ACC112 (cell line): ENCODE measurements at regions not wholly inside any gene's neighbourhood (a gene's known extent, or its start where the extent isn't known, plus 50 kb on each side); places are given as distances from the start of the nearest gene placed in this dataset.
"Not testable (repeated sequence)": the region's sequence is repeated elsewhere in the genome, so short reads cannot be mapped to it uniquely, and the experiment has no call there.

Experiments used
- H2AFZ ChIP-seq: fragments of 200-600 bp; sonication (generic); one replicate; pipeline ENCODE4 v1.6.0; 2017; ENCODE audit warnings: antibody characterized with exemption, low read length; ENCODE audit not compliant: unreplicated experiment
- H3K27ac ChIP-seq: fragments of 200-600 bp; sonication (generic); 2 replicates; pipeline ENCODE4 v1.5.1; 2014; ENCODE audit warnings: low read depth, mild to moderate bottlenecking, antibody characterized with exemption, low read length, moderate library complexity
- H3K27me3 ChIP-seq: fragments of 200-600 bp; sonication (generic); 2 replicates; pipeline ENCODE4 v1.6.1; 2014; ENCODE audit warnings: mild to moderate bottlenecking, antibody characterized with exemption, low read length, moderate library complexity, mixed read lengths; ENCODE audit not compliant: insufficient read depth
- H3K36me3 ChIP-seq: fragments of 200-600 bp; sonication (generic); 2 replicates; pipeline ENCODE4 v1.6.1; 2016; ENCODE audit warnings: mild to moderate bottlenecking, antibody characterized with exemption, low read length, moderate library complexity, mixed read lengths; ENCODE audit not compliant: insufficient read depth
- H3K4me1 ChIP-seq: fragments of 200-600 bp; sonication (generic); one replicate; pipeline ENCODE4 v1.6.1; 2016; ENCODE audit warnings: low read length, mixed read lengths; ENCODE audit not compliant: insufficient read depth, unreplicated experiment, control insufficient read depth
- H3K4me3 ChIP-seq: fragments of 200-600 bp; sonication (generic); 2 replicates; pipeline ENCODE4 v1.5.1; 2014; ENCODE audit warnings: mild to moderate bottlenecking, low read depth, low read length
- H3K79me2 ChIP-seq: fragments of 200-600 bp; sonication (generic); one replicate; pipeline ENCODE4 v1.6.0; 2016; ENCODE audit warnings: low read length; ENCODE audit not compliant: control insufficient read depth, unreplicated experiment, insufficient read depth

GRCh38 chr3:20246662-20247061 is 60.7 kb upstream of the SGO1 start:
- no peak overlapping the region for H2AFZ ChIP-seq
- no peak overlapping the region for H3K27ac ChIP-seq
- no peaks in the 10 kb centered on the region for H3K36me3 ChIP-seq
- H3K79me2 ChIP-seq: no peaks in the 10 kb centered on the region
- H3K4me3 ChIP-seq: no peak overlapping the region
- no peaks in the 10 kb centered on the region for H3K4me1 ChIP-seq
- peaks cover 3% of the 10 kb centered on the region; the same call in 1 of the 2 replicates for H3K27me3 ChIP-seq

DNA sequence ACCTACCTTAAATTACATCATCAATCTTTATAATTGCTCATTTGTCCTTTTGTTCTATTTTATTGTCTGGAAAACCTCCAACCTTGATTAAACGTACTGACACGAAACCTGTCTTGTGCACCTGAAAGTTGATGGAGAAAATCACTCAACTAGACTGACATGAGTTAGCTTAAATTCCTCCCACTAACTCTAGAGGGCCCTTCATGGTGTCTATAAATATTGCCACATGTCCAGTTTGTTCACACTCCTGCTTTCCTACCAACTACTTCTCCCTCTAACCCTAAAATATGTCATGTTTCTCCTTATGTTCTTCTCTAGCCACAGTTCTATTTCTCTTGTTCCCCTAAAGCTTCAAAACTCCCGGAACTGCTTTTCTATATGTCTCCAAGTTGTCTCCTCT is 59.8 kb upstream of the SGO1 start:
- H3K27ac ChIP-seq: no peak overlapping the region
- no peaks in the 10 kb centered on the region for H3K79me2 ChIP-seq
- no peaks in the 10 kb centered on the region for H3K36me3 ChIP-seq
- H3K27me3 ChIP-seq: peaks cover 3% of the 10 kb centered on the region; the same call in 1 of the 2 replicates
- H3K4me1 ChIP-seq: no peaks in the 10 kb centered on the region
- no peak overlapping the region for H2AFZ ChIP-seq
- no peak overlapping the region for H3K4me3 ChIP-seq

- Histone ChIP-seq H3K36me3 (no peaks in the 10 kb centered on the region), H3K4me3 (no peak overlapping the region), H3K79me2 (no peaks in the 10 kb centered on the region), H3K27ac (no peak overlapping the region), H3K4me1 (no peaks in the 10 kb centered on the region), H3K27me3 (no peaks in the 10 kb centered on the region), H2AFZ (no peak overlapping the region)
These were observed 54.3 kb upstream of the SGO1 start for GRCh38 chr3:20240154-20240883.

DNA sequence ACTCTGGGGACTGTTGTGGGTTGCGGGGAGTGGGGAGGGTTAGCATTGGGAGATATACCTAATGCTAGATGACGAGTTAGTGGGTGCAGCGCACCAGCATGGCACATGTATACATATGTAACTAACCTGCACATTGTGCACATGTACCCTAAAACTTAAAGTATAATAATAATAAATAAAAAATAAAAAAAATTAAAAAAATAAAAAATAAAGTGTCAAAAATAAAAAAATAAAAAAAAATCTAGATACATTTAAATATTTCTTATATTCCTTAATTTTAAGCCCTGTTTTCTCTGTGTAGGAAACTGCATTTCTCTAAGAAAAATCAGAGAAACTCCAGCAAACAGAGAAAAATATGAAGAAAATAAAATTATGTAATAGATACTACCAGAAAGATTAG is 52.2 kb upstream of the SGO1 start:
- not testable (repeated sequence) for H3K36me3 ChIP-seq, H2AFZ ChIP-seq, H3K4me3 ChIP-seq, H3K79me2 ChIP-seq, H3K4me1 ChIP-seq, H3K27me3 ChIP-seq, H3K27ac ChIP-seq

GRCh38 chr3:20236603-20237002 is 50.6 kb upstream of the SGO1 start:
- Histone ChIP-seq H3K36me3 (no peaks in the 10 kb centered on the region), H3K79me2 (no peaks in the 10 kb centered on the region), H3K27ac (no peak overlapping the region), H3K4me3 (no peak overlapping the region), H3K4me1 (no peaks in the 10 kb centered on the region), H3K27me3 (no peaks in the 10 kb centered on the region), H2AFZ (no peak overlapping the region)
